Ishikawa (cell line): ENCODE measurements at regions not wholly inside any gene's neighbourhood (a gene's known extent, or its start where the extent isn't known, plus 50 kb on each side); places are given as distances from the start of the nearest gene placed in this dataset.

ENCODE experiments used
- CEBPB ChIP-seq: IDR thresholded peaks from 2 replicates; pipeline ENCODE4 v1.6.1; 2012
- CREB1 ChIP-seq: IDR thresholded peaks from 2 replicates; pipeline ENCODE4 v1.6.1; 2012; ENCODE audit warnings: low read depth
- EGR1 ChIP-seq: IDR thresholded peaks from 2 replicates; pipeline ENCODE4 v1.6.1; 2012
- EP300 ChIP-seq: IDR thresholded peaks from 2 replicates; pipeline ENCODE4 v1.6.1; 2012; ENCODE audit warnings: borderline replicate concordance
- FOXM1 ChIP-seq: IDR thresholded peaks from 2 replicates; pipeline ENCODE4 v1.6.1; 2012; ENCODE audit warnings: low read depth, borderline replicate concordance
- NFIC ChIP-seq: IDR thresholded peaks from 2 replicates; pipeline ENCODE4 v1.6.1; 2012
- RAD21 ChIP-seq: IDR thresholded peaks from 2 replicates; pipeline ENCODE4 v1.6.1; 2012; ENCODE audit warnings: low read depth
- TAF1 ChIP-seq: IDR thresholded peaks from 2 replicates; pipeline ENCODE4 v1.6.1; 2012; ENCODE audit warnings: low read depth, mild to moderate bottlenecking
- TCF12 ChIP-seq: IDR thresholded peaks from 2 replicates; pipeline ENCODE4 v1.6.1; 2012; ENCODE audit warnings: low read depth
- TEAD4 ChIP-seq: IDR thresholded peaks from 2 replicates; pipeline ENCODE4 v1.6.1; 2012
- YY1 ChIP-seq: IDR thresholded peaks from 2 replicates; pipeline ENCODE4 v1.6.1; 2012; ENCODE audit warnings: low read depth
- ZBTB7A ChIP-seq: IDR thresholded peaks from 2 replicates; pipeline ENCODE4 v1.6.1; 2012; ENCODE audit warnings: low read depth
- TF ChIP-seq, protein P1 (sequence below): IDR thresholded peaks from 2 replicates; pipeline ENCODE4 v1.6.1; 2012
- TF ChIP-seq, protein P2 (sequence below): IDR thresholded peaks from 2 replicates; pipeline ENCODE4 v1.6.1; 2012; ENCODE audit warnings: low read depth, mild to moderate bottlenecking
- TF ChIP-seq, protein P3 (sequence below): IDR thresholded peaks from 2 replicates; pipeline ENCODE4 v1.6.1; 2012

DNA sequence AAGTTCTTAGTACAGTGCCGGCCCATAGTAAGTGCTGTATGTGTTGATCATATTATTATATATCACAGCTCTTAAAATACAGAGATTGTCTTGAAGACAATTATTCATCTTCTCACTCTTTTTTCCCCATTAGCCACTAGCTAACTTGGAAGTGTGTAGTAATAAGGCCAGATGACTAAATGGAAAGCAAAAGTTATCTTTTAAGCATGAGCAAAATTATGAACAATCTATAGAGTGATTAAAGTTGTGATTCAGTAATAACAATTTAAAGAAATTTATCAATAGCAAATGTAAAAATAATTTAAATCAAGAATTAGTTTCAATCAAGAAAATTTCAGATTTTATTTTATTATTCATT is 630.9 kb upstream of the TBL1XR1 start:
- TF ChIP-seq EP300, result no peak
- TF ChIP-seq, protein P1, sequence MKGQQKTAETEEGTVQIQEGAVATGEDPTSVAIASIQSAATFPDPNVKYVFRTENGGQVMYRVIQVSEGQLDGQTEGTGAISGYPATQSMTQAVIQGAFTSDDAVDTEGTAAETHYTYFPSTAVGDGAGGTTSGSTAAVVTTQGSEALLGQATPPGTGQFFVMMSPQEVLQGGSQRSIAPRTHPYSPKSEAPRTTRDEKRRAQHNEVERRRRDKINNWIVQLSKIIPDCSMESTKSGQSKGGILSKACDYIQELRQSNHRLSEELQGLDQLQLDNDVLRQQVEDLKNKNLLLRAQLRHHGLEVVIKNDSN, result no peak
- no peak for TF ChIP-seq ZBTB7A

DNA sequence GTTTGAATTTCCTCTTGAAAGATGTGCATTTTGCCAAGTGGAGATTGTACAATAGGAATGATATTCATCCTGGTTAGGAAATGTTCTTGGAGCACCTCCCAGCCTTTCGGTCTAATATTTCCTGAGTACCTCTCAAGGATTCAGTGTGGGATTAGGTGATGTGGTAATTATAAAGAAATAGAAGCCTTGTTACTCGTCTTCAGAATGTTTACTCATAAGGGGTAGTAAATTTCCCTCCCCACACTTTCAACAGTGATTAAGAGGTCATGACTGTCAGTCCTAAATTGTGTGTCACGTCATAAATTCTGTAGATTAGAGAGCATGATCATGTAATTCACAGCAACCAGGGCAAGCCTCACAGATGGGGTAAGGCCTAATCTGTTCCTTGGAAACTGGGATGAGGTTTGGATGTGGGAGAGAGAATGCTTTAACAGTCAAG is 633.1 kb upstream of the TBL1XR1 start:
- no peak for TF ChIP-seq CEBPB
- no peak for TF ChIP-seq EGR1
- TF ChIP-seq, protein P1, result no peak
- no peak for TF ChIP-seq RAD21

DNA sequence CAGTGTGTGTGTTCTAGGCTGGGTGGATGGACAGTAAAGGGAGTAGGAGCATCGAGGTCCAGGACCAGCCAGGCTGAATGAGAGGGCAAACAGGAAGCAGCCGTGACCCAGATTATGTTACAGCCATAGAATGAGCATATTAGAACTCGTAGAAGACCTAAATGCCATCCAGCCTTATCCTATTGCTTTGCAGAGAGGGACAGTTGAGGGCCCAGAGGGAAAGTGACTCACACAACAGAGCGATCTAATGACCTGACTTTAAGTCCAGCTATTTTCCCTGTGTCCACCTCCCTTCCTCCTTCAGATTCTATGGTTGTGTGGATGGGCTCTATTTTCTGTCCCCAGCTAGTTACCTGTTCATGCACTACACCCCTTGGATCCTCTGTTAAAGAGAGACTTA is 634.1 kb upstream of the TBL1XR1 start:
- TF ChIP-seq CEBPB (no peak), TAF1 (no peak)

DNA sequence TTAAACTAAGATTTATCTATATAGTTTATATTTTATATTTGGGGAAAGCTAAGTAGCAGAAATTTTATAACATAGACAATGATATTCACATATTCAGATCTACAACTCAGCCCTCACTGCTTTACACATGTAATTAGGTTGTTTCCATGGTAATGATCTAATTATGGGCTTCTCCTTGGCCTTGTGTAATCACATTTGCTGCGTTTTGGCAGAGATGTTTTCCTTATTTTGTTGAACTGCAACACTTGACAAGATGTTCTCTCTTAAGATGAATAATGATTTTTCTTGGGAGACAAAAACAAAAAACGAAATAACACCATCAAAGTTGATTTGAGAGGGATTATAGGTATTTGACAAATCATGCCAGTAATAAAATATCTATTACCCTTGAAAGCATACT is 635.6 kb upstream of the TBL1XR1 start:
- TF ChIP-seq, protein P2, sequence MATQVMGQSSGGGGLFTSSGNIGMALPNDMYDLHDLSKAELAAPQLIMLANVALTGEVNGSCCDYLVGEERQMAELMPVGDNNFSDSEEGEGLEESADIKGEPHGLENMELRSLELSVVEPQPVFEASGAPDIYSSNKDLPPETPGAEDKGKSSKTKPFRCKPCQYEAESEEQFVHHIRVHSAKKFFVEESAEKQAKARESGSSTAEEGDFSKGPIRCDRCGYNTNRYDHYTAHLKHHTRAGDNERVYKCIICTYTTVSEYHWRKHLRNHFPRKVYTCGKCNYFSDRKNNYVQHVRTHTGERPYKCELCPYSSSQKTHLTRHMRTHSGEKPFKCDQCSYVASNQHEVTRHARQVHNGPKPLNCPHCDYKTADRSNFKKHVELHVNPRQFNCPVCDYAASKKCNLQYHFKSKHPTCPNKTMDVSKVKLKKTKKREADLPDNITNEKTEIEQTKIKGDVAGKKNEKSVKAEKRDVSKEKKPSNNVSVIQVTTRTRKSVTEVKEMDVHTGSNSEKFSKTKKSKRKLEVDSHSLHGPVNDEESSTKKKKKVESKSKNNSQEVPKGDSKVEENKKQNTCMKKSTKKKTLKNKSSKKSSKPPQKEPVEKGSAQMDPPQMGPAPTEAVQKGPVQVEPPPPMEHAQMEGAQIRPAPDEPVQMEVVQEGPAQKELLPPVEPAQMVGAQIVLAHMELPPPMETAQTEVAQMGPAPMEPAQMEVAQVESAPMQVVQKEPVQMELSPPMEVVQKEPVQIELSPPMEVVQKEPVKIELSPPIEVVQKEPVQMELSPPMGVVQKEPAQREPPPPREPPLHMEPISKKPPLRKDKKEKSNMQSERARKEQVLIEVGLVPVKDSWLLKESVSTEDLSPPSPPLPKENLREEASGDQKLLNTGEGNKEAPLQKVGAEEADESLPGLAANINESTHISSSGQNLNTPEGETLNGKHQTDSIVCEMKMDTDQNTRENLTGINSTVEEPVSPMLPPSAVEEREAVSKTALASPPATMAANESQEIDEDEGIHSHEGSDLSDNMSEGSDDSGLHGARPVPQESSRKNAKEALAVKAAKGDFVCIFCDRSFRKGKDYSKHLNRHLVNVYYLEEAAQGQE, result no peak
- no peak for TF ChIP-seq CEBPB
- TF ChIP-seq TCF12, result no peak
- TF ChIP-seq RAD21, result no peak
- TF ChIP-seq ZBTB7A, result no peak
- TF ChIP-seq, protein P1, result no peak
- TF ChIP-seq TAF1, result no peak
- TF ChIP-seq CREB1, result no peak
- TF ChIP-seq TEAD4, result no peak
- no peak for TF ChIP-seq EP300
- no peak for TF ChIP-seq FOXM1
- TF ChIP-seq, protein P3, sequence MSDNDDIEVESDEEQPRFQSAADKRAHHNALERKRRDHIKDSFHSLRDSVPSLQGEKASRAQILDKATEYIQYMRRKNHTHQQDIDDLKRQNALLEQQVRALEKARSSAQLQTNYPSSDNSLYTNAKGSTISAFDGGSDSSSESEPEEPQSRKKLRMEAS, result no peak
- TF ChIP-seq EGR1, result no peak
- TF ChIP-seq NFIC, result no peak
- TF ChIP-seq YY1, result no peak

DNA sequence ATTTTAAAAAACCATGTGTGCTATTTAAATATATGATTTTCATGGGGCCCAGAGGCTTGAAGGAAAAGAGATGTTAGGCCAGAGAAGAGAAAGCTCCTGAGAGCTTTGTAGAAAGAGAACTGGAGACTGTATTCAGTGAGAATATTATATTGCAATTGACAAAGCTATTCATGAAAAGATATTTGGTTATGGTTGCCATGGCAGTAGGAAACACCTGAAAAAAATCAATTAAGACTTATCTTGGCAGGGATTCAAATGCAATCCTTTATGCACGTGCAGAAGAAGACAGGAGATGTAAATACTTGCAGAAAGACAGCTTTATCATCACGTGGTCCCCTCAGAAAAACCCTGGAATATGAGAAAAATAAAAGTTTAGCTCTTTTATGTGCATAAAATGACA is 636.0 kb upstream of the TBL1XR1 start:
- TF ChIP-seq EP300, result no peak
- TF ChIP-seq ZBTB7A, result no peak
- no peak for TF ChIP-seq CEBPB
- TF ChIP-seq CREB1, result no peak
- TF ChIP-seq, protein P1, result no peak
- TF ChIP-seq, protein P3, result no peak
- TF ChIP-seq TCF12, result no peak
- TF ChIP-seq TEAD4, result no peak
- TF ChIP-seq RAD21, result no peak
- no peak for TF ChIP-seq TAF1

DNA sequence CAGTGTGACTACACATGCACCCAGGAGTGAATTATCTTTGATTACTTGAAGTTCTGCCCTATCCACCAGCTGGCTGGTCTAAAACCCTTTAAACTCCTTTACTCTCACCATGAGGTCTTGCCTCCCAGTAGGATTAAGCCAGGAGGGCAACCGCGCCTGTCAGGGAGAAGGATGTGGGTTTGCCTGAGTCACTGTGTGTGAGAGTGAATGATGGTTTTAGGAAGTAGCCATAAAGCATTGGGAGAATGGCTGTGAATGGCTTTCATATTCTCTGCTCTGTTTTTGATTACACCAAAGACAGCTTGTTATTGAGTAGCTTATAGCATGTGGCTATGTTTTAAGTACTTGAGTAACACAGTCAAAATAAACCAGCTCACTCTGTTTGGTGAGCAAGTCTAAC is 637.7 kb upstream of the TBL1XR1 start:
- TF ChIP-seq FOXM1 (no peak), YY1 (no peak), RAD21 (no peak), EP300 (peak; percentile 25; the same call in 1 of the 2 replicates), TCF12 (no peak), ZBTB7A (no peak)
- TF ChIP-seq, protein P2, result no peak
- TF ChIP-seq, protein P1, result no peak
